K562 (cell line): ENCODE measurements at regions not wholly inside any gene's neighbourhood (a gene's known extent, or its start where the extent isn't known, plus 50 kb on each side); places are given as distances from the start of the nearest gene placed in this dataset.

ENCODE experiments used
- ATAC-seq: fragments of 200-7000 bp; cut with Tn5 transposase; 3 replicates; pipeline ENCODE4 v1.9.1; 2020; ENCODE audit warnings: moderate library complexity
- BruUV-seq: library from RNA; stranded (reverse); fragments of 400-500 nt; replicated peaks from 2 replicates; lab custom pipeline; 2021; lab: Mats Ljungman, UMichigan
- CTCF ChIA-PET: fragments of 300-600 bp; formaldehyde crosslinking; extraction: SDS; loops from one replicate; lab custom pipeline; 2021; ENCODE audit warnings: low intra/inter-chr PET ratio; lab: Yijun Ruan, JAX
- POLR2A ChIA-PET: fragments of 300-600, 350-650 bp; sonication (Branson Sonifier 250); formaldehyde crosslinking; extraction: SDS; loops from one replicate; lab custom pipeline; 2021; ENCODE audit warnings: antibody characterized with exemption, inconsistent platforms; lab: Yijun Ruan, JAX
- DNase-seq, 4 experiments: peaks; one replicate each; pipeline versions ENCODE4 v3.0.0 to v3.0.0-alpha.2; 2011 to 2018; ENCODE audit warnings: low spot score in 3 of 4, mixed read lengths in 3 of 4; ENCODE audit errors: extremely low read depth in 1 of 4
- FAIRE-seq: peaks from 2 replicates; lab custom pipeline; 2011; peaks lifted over from hg19 to GRCh38; lab: Jason Lieb, UNC
- H2AFZ ChIP-seq: 2 replicates; pipeline ENCODE4 v1.6.0; 2011; ENCODE audit warnings: low read depth, low read length, control low read depth, inconsistent platforms
- H3K27ac ChIP-seq: fragments of 200-600 bp; 3 replicates; pipeline ENCODE4 v1.8.0; 2011; ENCODE audit warnings: low read depth, mild to moderate bottlenecking, control low read depth, inconsistent platforms, low read length, moderate library complexity, mixed read lengths; ENCODE audit errors: extremely low read depth
- H3K27me3 ChIP-seq, 2 experiments: fragments of 300-600 bp in 1 of 2; 2 replicates in 1 of 2; 3 replicates in 1 of 2; pipeline versions ENCODE4 v1.6.0 to v1.8.0; 2011; ENCODE audit warnings: inconsistent platforms in 2 of 2, low read length in 2 of 2, mild to moderate bottlenecking in 1 of 2, mixed read lengths in 1 of 2, moderate library complexity in 1 of 2; ENCODE audit not compliant: control insufficient read depth in 2 of 2, insufficient read depth in 2 of 2
- H3K36me3 ChIP-seq: fragments of 300-600 bp; 3 replicates; pipeline ENCODE4 v1.8.0; 2011; ENCODE audit warnings: mild to moderate bottlenecking, low read length, inconsistent platforms; ENCODE audit not compliant: control insufficient read depth, insufficient read depth
- H3K4me1 ChIP-seq, 2 experiments: fragments of 200-600 bp in 1 of 2; replicated peaks in 1 of 2; 2 replicates in 1 of 2; 3 replicates in 1 of 2; pipeline versions ENCODE4 v1.5.1 to v1.8.0; 2011; ENCODE audit warnings: inconsistent platforms in 2 of 2, low read length in 2 of 2, mild to moderate bottlenecking in 1 of 2, mixed read lengths in 1 of 2, moderate library complexity in 1 of 2; ENCODE audit not compliant: control insufficient read depth in 2 of 2, insufficient read depth in 2 of 2
- H3K4me2 ChIP-seq: 2 replicates; pipeline ENCODE4 v1.6.1; 2011; ENCODE audit warnings: low read length, control low read depth, inconsistent platforms, mixed read lengths; ENCODE audit not compliant: insufficient read depth
- H3K4me3 ChIP-seq: fragments of 200-600 bp; sonication (generic), shearing (Covaris generic); 2 replicates; pipeline ENCODE4 v1.5.1; 2016; ENCODE audit warnings: control low read depth, inconsistent platforms
- H3K79me2 ChIP-seq: fragments of 200-600 bp; 3 replicates; pipeline ENCODE4 v1.8.0; 2011; ENCODE audit warnings: low read length, inconsistent platforms; ENCODE audit not compliant: control insufficient read depth, insufficient read depth
- H3K9ac ChIP-seq, 2 experiments: 2 replicates each; pipeline versions ENCODE4 v1.6.0 to v1.6.1; 2011; ENCODE audit warnings: low read depth in 2 of 2, low read length in 2 of 2, control low read depth in 1 of 2, inconsistent platforms in 1 of 2, mild to moderate bottlenecking in 1 of 2, mixed read lengths in 1 of 2; ENCODE audit not compliant: insufficient read depth in 1 of 2
- H3K9me1 ChIP-seq: one replicate; pipeline ENCODE4 v1.6.0; 2011; ENCODE audit warnings: inconsistent platforms, mild to moderate bottlenecking, low read length, moderate library complexity; ENCODE audit not compliant: control insufficient read depth, insufficient read depth
- H3K9me3 ChIP-seq: replicated peaks from 2 replicates; pipeline ENCODE4 v1.5.1; 2011; ENCODE audit warnings: low read depth, low read length, inconsistent platforms; ENCODE audit not compliant: control insufficient read depth, insufficient read depth
- H4K20me1 ChIP-seq: replicated peaks from 2 replicates; pipeline ENCODE4 v1.6.1; 2011; ENCODE audit warnings: low read length, inconsistent platforms, mixed read lengths; ENCODE audit not compliant: control insufficient read depth, insufficient read depth
- HCFC1 ChIP-seq: IDR thresholded peaks from 2 replicates; pipeline ENCODE4 v1.6.1; 2012; ENCODE audit warnings: low read depth, low read length, improper control_type of control experiment
- MTA3 ChIP-seq: fragments of 450-650 bp; formaldehyde crosslinking; IDR thresholded peaks from 2 replicates; pipeline ENCODE4 v1.6.1; 2017; ENCODE audit warnings: mild to moderate bottlenecking, borderline replicate concordance
- ZSCAN29 ChIP-seq: fragments of 450-650 bp; IDR thresholded peaks from 2 replicates; pipeline ENCODE4 v1.6.1; 2017
- WGBS: fragments of 100-300 bp; shearing (Covaris generic); methylation state at CpG from one replicate; pipeline ENCODE4 v1.1.6; 2016; ENCODE audit warnings: low coverage, mixed read lengths; ENCODE audit not compliant: insufficient coverage; ENCODE audit errors: missing lambda C conversion rate; 5-methylcytosine and 5-hydroxymethylcytosine counted together
- in situ Hi-C: fragments of 300-500 bp; cut with MboI; formaldehyde crosslinking; loops from 4 replicates; pipeline ENCODE4 v1.15.0; 2018; ENCODE audit warnings: inconsistent platforms, mixed read lengths
- intact Hi-C: fragments of 100-400 bp; cut with micrococcal nuclease; formaldehyde crosslinking; loops from 2 replicates; pipeline ENCODE4 v1.14.2; 2022
- TF ChIP-seq, protein P1 (sequence below), 2 experiments: IDR thresholded peaks; 2 replicates each; pipeline ENCODE4 v1.6.1; 2012; ENCODE audit warnings: improper control_type of control experiment in 2 of 2, low read depth in 2 of 2, low read length in 2 of 2, borderline replicate concordance in 1 of 2
- TF ChIP-seq, protein P2 (sequence below): IDR thresholded peaks from 2 replicates; pipeline ENCODE4 v1.6.1; 2011; ENCODE audit warnings: borderline replicate concordance, low read depth, mild to moderate bottlenecking, moderate library complexity, low read length; ENCODE audit not compliant: insufficient read depth, poor library complexity, severe bottlenecking
- TF ChIP-seq, protein P3 (sequence below): fragments of 250-450 bp; sonication (Bioruptor Pico); IDR thresholded peaks from 2 replicates; pipeline ENCODE4 v1.5.0; 2020; ENCODE audit warnings: mild to moderate bottlenecking
- TF ChIP-seq, protein P4 (sequence below): fragments of 250-450 bp; sonication (Bioruptor Pico); IDR thresholded peaks from 2 replicates; pipeline ENCODE4 v1.5.0; 2021; ENCODE audit warnings: mild to moderate bottlenecking, moderate library complexity

DNA sequence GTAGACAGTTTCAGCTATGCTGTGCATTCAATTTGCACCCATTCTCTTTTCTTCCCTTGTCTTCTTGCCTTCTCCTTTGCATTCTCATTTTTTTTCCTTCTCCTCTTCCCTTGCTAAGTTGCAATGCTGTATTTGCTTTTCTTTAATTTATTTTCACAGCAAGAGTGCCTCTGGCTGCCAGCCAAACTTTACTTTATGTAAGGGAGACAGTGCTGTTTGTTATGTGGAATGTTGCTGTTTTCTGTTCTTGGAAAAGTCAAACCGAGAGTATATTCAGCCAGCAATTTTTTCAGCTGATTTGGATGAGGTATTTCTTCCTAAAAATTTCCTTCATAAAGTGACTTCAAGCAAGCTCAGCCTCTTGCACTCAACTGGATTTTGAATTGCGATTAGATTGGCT is 1293.4 kb downstream of the ARAP2 start:
- H3K4me1 ChIP-seq = no peaks in the 10 kb centered on the region
- intact Hi-C loops (no loop called here), in situ Hi-C loops (no loop called here)
- H3K9me3 ChIP-seq = no peaks in the 10 kb centered on the region; the same call in 1 of the 2 replicates
- DNase-seq = no peak
- ChIA-PET CTCF (no interaction called here), POLR2A (no interaction called here)
- no peaks in the 10 kb centered on the region for H3K9me1 ChIP-seq
- H4K20me1 ChIP-seq = no peaks in the 10 kb centered on the region
- no TSS peak for BruUV-seq
- no peak overlapping the region for H3K4me3 ChIP-seq
- H3K27ac ChIP-seq = no peak overlapping the region
- H3K9ac ChIP-seq = no peak overlapping the region
- TF ChIP-seq MTA3 (no peak), ZSCAN29 (no peak), HCFC1 (no peak)
- TF ChIP-seq, protein P1, sequence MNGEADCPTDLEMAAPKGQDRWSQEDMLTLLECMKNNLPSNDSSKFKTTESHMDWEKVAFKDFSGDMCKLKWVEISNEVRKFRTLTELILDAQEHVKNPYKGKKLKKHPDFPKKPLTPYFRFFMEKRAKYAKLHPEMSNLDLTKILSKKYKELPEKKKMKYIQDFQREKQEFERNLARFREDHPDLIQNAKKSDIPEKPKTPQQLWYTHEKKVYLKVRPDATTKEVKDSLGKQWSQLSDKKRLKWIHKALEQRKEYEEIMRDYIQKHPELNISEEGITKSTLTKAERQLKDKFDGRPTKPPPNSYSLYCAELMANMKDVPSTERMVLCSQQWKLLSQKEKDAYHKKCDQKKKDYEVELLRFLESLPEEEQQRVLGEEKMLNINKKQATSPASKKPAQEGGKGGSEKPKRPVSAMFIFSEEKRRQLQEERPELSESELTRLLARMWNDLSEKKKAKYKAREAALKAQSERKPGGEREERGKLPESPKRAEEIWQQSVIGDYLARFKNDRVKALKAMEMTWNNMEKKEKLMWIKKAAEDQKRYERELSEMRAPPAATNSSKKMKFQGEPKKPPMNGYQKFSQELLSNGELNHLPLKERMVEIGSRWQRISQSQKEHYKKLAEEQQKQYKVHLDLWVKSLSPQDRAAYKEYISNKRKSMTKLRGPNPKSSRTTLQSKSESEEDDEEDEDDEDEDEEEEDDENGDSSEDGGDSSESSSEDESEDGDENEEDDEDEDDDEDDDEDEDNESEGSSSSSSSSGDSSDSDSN (IDR thresholded peaks at IDR 0.05; ENCODE audit: borderline replicate concordance in 1 of 2, low read depth in 2 of 2, low read length in 2 of 2) = no peak
- TF ChIP-seq, protein P2, sequence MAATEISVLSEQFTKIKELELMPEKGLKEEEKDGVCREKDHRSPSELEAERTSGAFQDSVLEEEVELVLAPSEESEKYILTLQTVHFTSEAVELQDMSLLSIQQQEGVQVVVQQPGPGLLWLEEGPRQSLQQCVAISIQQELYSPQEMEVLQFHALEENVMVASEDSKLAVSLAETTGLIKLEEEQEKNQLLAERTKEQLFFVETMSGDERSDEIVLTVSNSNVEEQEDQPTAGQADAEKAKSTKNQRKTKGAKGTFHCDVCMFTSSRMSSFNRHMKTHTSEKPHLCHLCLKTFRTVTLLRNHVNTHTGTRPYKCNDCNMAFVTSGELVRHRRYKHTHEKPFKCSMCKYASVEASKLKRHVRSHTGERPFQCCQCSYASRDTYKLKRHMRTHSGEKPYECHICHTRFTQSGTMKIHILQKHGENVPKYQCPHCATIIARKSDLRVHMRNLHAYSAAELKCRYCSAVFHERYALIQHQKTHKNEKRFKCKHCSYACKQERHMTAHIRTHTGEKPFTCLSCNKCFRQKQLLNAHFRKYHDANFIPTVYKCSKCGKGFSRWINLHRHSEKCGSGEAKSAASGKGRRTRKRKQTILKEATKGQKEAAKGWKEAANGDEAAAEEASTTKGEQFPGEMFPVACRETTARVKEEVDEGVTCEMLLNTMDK = no peak
- TF ChIP-seq, protein P3, sequence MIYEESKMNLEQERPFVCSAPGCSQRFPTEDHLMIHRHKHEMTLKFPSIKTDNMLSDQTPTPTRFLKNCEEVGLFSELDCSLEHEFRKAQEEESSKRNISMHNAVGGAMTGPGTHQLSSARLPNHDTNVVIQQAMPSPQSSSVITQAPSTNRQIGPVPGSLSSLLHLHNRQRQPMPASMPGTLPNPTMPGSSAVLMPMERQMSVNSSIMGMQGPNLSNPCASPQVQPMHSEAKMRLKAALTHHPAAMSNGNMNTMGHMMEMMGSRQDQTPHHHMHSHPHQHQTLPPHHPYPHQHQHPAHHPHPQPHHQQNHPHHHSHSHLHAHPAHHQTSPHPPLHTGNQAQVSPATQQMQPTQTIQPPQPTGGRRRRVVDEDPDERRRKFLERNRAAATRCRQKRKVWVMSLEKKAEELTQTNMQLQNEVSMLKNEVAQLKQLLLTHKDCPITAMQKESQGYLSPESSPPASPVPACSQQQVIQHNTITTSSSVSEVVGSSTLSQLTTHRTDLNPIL (CRISPR knock-in tag) = no peak
- TF ChIP-seq, protein P4, sequence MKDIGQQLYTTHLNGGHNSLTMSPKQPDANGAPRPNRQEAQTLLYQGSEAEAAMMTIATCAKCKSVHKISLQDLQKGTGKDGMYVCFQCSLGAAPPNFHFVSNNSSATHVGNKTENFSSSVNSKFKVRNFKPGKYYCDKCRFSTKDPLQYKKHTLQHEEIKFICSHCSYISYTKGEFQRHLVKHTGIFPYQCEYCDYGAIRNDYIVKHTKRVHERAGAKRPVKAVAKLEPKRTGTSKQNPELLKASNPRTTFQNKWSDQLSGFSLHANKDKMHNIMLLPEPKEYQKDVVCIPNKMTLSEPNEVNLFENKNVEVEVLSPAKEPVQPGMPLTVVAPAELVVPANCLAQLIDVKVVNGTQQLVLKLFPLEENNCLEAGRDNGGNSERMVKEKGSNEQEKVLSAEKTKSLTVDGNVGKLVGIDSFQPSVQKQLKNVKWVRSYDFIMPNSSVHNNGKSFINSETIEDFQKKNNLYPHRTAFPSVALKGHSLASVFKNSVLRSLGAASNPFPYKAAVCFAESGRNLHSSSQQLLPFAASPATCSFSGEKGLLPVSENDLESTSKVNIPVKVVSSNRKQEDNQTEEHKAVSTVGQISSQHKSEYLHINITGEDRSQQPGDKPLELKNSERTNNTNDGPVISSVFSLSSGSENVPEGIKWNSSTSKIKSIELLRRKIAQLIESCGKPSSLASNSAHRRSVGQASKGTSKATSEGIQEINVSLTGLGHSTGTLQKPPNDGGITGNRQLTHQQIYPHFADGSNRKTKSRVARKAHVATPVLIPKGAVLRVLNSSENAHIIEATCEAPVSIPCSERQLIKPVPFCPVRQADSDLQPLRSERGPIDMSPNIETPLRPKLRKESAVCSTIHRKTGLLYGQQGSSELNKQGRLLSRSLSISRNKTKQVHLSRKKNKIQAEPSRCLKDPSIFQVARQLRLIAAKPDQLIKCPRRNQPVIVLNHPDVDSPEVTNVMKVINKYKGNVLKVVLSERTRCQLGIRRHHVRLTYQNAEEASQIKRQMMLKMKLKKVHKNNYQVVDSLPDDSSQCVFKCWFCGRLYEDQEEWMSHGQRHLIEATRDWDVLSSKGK (CRISPR knock-in tag) = no peak
- no peaks in the 10 kb centered on the region for H3K27me3 ChIP-seq
- no peaks in the 10 kb centered on the region for H3K79me2 ChIP-seq
- no peak overlapping the region for H2AFZ ChIP-seq
- H3K4me2 ChIP-seq = no peak overlapping the region
- no peak for ATAC-seq
- FAIRE-seq = no peak
- WGBS = 0% methylated on average over 2 of the region's 2 CpGs
- H3K36me3 ChIP-seq = no peaks in the 10 kb centered on the region
